ENCODE measurements at regions not wholly inside any gene's neighbourhood (a gene's known extent, or its start where the extent isn't known, plus 50 kb on each side); places are given as distances from the start of the nearest gene placed in this dataset.

- TF ChIP-seq CTCF (IDR thresholded peaks at IDR 0.05) (no peak), POLR2A (IDR thresholded peaks at IDR 0.05) (no peak), POLR2AphosphoS5 (IDR thresholded peaks at IDR 0.05; ENCODE audit: insufficient read depth in 1 of 2, low read depth in 1 of 2) (no peak)
These were observed 57.6 kb downstream of the BHLHE40 start for GRCh38 chr3:5036858-5037257.
